SK-N-DZ (cell line): ENCODE measurements at regions not wholly inside any gene's neighbourhood (a gene's known extent, or its start where the extent isn't known, plus 50 kb on each side); places are given as distances from the start of the nearest gene placed in this dataset.
"Not testable (repeated sequence)": the region's sequence is repeated elsewhere in the genome, so short reads cannot be mapped to it uniquely, and the experiment has no call there.

Experiments
- DNase-seq: peaks from one replicate; pipeline ENCODE4 v3.0.0-alpha.2; 2015; ENCODE audit warnings: low spot score

DNA sequence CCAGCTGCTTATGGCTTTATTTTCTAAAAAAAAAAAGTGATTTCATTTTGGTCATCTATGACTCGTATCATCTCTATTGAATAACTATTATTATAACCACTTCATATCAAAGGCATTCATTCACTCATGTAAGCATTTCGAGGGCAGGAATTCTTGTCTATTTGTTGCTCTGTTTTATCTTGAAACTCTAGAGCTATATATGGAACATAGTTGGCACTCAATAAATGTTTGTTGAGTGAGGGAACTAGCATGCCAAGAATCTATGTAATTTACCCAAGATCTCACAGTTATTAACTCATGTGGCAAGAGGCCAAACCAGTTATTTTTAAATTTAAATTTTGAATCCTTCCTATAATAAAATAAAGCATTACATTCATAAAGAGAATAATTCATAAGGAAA lies 470.1 kb downstream of the TMX3 start:
- DNase-seq = no peak

DNA sequence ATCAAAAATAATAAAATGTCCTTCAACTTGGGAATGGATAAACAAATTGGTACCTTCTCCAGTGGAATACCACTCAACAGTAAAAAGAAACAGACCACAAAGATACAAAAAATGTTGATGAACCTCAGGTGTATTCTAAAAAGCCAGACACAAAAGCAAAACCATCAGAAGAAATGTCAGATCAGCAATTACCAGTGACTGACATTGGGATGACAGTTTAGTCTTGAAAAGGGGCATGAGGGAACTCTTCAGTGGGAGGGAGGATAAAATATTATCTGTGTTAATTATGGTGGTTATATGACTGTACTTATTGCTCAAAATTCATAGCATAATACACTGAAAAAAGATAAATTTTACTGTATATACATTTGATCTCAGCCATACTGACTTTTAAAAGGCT lies 473.0 kb downstream of the TMX3 start:
- no peak for DNase-seq

DNA sequence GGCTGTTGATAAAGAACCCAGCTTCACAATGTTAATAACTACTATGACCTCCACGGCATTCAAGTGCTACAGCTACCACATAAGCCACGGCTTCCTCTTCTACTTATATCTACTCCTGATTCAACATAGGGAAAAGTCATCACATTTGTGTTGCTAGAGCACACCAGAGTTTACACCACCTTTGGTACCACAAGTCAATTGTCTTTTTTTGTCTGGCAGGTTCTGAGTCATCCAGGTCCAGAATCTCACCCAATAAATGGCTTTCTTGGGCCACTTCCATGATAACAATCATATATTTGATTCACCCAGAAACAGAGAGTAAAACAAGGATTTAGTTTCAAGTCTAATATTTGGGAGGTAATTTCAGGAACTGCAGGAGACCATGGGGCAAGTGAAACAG lies 480.2 kb downstream of the TMX3 start:
- DNase-seq = no peak

DNA sequence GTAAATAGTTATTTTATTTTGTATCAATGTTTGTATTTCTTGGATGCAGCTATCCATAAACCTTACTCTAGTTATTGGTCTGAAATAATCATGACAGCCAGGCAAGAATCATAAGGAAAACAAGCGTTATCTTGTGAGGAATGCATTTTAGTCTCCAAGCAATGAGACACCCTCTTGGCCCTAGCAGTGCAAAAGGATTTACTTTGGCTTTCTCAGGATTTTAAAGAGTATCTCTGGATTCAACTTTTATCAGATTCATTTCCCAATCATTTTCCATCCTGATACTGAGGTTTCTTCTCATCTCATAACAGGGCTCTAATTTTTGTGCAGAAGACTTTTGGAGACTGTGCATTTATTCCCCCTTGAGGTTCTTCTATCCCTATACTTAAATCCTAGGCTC lies 480.8 kb downstream of the TMX3 start:
- DNase-seq = no peak

DNA sequence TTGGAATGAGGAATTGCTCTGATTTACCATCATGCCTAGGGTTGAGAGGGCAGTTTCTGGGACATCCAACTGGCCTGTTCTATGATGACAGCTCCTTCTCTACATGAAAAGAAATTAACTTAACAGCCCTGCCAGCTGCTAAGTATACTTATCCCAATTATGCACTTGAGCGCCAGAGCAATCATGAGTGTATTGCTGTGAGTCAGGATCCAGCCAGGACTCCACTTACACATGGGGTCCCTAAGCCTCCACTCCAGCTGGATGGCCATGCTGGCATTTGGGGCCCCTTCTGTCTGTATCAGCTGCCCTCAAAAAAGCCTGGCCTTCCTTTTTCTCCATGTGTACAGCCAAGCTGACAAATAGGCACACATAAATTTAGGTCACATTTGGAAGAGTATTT lies 481.9 kb downstream of the TMX3 start:
- no peak for DNase-seq

DNA sequence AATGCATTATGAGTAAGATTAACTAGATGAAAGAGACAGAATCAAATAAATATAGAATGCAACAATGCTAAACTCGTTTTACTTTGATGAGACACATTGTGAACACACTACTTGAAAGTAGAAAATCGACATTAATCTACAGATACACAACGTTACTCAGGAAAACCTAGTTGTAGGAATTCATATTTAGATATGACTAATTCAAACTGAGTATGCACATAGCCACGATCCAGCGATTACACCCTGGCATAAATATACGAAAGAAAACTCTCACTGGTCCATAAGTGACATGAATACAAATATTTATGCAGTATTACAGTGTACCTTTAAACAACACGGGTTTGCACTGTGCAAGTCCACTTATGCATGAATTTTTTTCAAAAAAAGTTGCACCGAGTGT lies 485.6 kb downstream of the TMX3 start:
- DNase-seq = no peak

DNA sequence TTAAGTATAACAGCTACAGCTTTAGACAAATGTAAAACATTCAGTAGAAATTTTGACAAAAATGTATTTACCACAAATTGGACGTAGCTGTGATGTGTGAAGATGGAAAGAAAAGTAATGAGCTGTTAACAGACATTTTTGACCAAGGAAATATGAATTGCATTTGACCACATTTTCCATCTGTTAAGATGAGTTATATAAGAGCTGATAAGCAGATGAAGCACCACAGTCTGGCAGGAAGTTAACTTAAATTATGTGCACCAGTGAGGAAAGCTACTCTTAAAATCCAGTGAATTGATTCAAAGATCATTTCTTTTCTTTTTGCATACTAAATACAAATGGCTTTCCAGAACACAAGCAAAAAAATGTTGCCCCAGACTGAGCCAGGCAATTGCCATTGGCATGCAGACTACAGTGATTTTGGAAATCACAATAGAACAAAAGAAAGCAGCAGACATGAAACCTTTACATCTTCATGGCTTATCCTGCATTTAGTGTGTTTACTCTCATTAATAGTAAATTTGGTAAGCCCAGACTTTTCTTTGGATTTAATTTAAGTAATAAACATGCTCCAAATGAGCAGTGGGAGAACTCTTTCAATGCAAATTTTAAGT lies 493.7 kb downstream of the TMX3 start:
- DNase-seq = no peak

DNA sequence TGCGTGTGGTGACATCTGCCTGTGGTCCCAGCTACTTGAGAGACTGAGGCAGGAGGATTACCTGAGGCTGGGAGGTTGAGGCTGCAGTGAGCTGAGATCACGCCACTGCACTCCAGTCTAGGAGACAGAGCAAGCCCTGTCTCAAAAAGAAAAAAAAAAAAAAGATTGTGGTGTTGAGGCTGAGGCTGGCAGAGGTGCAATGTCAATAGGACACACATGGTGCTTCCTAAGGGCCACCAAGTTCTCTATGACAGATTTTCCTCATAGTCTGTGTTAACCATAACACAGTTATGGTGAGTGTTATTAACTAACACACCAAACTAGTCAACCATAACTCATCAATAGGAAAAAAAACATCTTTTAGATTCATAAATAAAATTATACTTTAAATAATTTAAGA lies 494.4 kb downstream of the TMX3 start:
- DNase-seq = no peak

DNA sequence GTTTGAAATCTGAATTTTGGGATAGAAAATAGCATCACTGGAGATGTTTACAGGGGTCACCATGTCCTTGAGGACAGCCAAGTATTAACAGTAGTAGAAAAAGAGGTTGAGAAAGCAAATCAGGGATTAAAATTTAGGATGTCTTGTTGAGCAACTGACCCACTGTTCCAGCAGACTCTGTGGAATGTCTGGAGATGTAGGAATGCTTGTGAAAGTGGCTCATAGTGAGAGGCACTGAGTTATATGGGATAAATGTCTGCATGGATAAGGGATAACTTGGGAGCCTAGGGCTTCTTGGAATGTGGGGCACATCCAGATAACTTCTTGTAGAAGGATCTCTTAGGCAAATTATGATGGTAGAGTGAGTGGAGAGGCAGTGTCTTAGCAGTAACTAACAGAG lies 495.0 kb downstream of the TMX3 start:
- no peak for DNase-seq

DNA sequence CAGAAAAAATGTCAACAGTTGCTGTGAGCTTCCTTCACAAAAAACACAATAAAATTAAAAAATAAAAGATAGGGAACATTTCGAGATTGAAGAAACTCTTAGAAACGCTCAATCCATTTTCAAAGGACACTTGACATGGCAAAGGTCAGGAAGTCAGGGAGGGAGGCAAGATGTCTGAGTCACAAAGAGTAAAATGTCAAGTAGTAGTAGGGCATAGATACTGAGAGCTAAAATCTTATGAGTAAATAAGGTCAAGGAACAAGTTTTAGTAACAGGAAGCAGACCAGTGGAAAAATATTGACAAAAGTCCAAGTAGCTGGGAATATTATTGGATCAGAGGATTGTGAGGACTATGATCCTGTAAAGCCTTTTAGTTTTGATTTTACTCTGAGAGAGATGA lies 495.6 kb downstream of the TMX3 start:
- no peak for DNase-seq

DNA sequence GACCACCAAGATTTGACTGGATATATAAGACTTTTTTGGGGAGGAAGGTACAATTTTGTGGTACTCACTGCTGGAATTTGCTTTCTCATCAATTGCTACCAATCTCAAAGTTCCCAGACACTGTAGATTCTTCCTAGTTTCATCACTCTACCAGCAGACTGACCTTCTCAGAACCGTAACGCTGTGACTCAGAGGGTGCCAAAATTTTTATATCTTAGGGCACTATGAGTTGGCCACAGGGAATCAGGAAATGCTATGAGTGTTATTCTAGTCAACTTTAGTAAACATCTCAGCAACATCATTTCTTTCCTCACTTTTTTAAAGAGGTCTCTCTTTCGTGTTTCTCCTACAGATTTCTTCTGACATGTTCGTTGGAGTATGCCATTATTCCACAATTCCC lies 499.0 kb downstream of the TMX3 start:
- DNase-seq = no peak

DNA sequence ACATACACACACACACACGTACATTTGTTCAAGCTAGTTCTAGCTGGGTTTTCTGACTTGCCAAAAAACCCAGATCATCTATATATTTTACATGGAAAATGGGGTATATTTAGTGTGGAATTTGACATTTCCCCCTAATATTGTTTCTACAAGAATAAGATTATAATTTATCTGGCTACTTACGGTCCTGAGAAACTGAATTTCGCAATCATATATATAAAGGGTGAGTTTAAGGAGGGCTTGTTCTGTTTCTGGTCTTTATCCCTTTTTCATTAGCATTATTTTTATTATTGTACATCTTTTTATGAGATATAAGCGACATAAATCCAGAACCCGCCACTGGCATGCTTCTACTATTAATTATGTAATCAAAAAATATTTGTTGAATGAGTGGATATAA lies 528.9 kb downstream of the TMX3 start:
- DNase-seq = no peak

DNA sequence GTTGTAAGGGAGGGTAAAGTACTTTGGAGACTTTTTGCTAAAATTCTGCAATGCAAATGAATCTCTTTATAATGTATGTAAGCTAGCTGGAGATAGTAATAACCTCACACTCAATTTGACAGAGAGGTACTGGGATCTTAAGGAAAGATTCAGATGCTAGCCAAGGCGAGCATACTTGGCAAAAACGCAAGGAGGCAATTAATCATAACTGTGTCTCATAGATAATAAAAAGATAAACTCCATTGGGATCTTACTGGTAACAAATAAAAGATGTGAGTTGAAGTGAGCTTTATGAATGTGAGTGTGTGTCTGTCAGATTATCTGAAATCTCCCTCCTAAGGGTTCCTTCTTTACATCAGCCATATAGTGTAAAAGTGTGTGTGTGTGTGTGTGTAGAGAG lies 533.0 kb downstream of the TMX3 start:
- DNase-seq = no peak

DNA sequence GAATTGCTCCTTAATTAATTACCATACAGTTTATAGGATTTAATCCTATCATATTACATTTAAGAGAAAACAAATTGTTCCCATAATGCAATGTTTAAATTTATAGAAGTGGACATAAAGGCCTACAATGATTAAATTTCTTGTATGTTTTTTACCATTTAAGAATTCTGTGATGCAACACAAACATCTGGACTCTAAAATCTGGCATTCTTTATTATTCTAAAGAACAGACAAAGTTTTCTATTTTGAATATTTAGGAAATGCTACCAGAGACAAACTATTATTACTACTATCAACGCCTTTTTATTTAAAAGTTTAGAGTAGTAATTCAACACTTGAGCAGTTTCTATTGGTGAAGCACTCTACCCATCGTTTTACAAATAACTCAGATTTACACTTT lies 535.1 kb downstream of the TMX3 start:
- DNase-seq = no peak

DNA sequence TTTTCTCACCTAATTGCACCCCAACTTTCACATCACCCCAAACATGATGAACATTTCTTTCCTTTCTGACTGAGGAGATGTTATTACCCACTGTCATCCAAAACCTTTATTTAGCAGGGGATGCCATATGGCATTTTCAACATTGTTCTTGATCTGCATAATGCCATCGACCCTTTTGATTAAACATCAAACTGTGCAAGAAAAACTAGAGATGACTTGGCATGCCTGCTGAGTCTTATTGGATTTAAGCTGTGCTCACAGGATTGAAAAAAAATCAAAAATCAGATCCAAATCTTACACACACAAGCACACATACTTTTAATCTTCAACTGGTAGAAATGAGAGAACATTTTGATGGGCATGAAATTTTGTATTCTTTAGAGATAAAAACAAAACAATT lies 536.0 kb downstream of the TMX3 start:
- DNase-seq = no peak

DNA sequence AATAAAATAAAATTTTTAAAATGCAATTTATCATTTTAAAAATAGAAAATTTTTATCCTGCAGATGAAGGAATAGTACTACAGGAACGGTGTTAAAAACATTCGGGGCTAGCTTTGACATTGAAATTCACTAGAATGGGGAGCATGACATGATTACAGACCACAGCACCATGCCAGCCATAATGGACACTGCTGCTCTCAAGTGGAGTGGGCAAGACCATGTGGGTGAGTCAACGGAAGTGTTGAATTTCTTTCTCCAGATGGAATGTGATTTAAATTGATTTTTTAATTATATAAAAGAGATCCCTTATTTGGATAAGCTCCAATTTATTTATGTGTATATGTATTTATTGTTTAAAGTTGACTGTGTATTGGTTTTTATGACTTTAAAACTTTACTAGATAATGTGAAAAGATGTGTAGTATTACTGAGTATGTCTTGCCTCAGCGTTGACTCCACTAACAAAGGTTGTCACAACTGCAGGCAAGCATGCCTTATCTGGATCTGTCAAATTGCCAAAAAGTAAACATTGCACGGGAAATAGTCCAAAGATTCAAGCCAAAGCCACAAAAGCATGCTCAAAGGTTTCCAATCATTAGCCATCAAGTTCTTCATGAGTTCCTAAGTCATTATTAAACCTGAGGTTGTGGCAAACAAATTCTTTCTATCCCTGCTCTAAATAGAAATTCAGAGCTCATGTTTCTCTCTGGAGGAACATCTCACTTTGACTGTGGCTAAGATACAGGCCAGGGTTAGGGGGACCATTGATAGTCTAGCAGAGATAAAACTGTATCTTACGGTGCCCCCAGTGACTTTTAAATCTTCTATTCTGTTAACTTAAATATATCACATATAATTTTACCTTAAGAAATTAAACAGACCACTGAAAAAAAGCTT lies 536.9 kb downstream of the TMX3 start:
- DNase-seq = peak; percentile 17

DNA sequence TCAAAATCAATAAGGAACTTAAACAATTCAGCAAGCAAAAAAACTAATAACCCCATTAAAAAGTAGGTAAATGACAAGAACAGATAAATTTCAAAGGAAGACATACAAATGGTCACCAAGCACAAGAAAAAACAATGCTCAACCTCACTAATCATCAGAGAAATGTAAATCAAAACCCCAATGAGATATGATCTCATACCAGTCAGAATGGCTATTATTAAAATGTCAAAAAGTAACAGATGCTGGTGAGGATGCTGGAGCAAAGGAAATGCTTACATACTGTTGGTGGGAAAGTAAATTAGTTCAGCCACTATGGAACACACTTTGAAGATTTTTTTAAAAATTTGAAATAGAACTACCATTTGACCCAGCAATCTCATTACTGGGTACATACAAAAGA lies 538.0 kb downstream of the TMX3 start:
- DNase-seq = no peak

DNA sequence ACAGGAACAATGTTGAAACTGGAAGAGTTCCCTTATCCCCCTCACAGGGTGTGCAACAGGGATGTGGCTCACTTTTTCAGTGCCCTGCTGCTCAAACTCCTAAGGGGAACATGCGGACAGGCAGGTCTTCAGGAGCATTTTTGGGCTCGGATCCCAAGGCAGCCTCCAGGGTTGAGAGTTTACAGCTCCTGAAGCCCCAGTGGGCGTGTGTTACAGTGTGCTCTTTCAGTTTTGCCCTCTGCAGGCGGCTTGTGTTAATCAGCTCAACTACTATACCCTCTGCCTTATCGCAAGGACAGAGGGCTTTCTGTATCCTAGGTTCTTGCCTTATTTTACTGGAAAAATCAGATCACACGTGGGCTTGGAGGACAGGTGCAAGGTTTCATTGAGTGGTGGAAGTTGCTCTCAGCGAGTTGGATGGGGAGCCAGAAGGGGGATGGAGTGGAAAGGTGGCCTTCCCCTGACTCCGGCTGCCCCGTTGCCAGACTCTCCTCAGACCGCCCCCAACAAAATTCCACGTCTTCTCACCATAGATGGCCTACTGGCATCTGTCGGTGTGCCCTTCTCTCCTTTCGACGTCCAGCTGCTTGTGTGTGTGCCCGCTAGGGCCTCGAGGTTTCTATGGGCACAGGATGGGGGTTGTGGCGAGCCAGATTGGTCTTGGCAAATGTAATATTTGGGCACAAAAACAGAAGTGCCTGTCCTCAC lies 541.9 kb downstream of the TMX3 start:
- no peak for DNase-seq

DNA sequence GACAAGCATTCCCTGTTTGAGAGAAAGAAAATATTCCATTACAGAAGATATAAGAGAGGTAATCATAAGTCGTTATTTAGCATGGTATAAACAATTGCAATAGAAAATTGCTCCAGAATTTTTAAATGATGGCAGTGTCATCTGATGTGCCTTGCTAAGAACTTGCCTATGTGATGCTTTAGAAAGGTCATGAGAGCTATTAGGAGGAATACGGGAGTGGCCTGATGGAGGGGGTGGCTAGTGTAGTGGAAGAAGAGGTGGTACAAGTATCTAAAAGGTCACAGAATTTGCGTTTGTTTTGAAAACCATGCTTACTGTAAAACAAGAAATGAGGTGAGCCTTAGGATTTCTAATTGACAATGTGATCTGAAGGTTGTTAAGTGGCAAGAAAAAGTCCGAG lies 550.0 kb downstream of the TMX3 start:
- DNase-seq = no peak

DNA sequence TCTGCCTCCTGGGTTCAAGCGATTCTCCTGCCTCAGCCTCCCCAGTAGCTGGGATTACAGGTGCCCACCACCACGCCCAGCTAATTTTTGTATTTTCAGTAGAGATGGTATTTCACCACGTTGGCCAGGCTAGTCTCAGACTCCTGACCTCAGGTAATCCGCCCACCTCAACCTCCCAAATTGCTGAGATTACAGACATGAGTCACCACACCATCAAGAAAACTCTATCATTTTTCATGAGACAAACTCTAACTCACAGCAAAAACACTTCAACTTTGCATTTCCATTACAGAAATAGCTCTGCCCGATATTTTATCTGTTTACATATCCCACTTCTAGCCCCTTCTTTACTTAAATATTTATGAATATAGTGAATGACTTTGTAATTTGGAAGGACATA lies 561.1 kb downstream of the TMX3 start:
- not testable (repeated sequence) for DNase-seq

DNA sequence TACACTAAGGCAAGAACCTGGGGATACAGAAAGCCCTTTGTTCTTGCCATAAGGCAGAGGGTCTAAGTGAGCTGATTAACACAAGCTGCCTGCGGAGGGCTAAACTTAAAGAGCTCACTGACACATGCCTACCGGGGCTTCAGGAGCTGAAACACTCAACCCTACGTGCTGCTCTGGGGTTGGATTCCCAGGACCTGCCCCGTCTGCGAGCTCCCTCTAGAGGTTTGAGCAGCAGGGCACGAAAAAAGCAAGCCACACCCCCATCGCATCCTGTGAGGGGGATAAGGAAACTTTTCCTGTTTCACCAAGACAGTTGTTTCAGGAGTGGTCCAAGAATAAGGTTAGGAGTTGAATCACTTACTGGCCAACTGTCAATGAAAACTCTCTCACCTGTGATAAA lies 562.1 kb downstream of the TMX3 start:
- DNase-seq = peak; percentile 28

DNA sequence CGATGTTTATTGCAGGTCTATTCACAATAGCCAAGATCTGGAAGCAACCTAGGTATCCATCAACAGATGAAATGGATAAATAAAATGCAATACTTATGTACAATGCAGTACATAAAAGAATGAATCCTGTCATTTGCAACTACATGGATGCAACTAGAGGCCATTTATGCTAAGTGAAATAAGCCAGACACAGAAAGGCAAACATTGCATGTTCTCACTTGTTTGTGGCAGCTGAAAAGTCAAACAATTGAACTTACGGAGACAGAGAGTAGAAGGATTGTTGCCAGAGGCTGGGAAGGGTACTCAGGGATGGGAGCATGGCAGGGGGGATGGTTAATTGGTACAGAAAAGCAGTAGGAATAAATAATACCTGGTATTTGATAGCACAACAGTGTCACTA lies 563.9 kb downstream of the TMX3 start:
- DNase-seq = no peak

DNA sequence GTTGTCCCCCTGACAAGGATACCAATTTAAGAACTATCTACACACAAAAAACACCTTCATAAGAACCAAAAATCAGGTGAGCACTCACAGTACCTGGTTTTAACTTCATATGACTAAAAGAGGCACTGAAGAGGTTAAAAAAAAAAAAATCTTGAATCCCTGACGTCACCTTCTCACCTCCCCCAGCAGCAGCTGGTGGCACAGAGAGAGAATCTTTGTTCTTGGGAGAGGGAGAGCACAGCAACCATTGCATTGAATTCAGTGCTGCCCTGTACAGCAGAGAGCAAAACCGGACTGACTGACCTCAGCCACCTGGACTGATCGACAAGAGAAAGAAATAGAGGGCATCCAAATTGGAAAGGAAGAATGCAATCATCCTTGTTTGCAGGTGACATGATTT lies 566.0 kb downstream of the TMX3 start:
- peak; percentile 15 for DNase-seq
